Jurkat, Clone E6-1 (cell line): ENCODE measurements at regions not wholly inside any gene's neighbourhood (a gene's known extent, or its start where the extent isn't known, plus 50 kb on each side); places are given as distances from the start of the nearest gene placed in this dataset.

Source experiments
- DNase-seq: peaks from one replicate; pipeline ENCODE4 v3.0.0-alpha.2; 2011; ENCODE audit warnings: low read depth, low spot score
- H3K4me3 ChIP-seq: 2 replicates; pipeline ENCODE4 v1.5.1; 2011; ENCODE audit warnings: mild to moderate bottlenecking, low read length, control low read depth, moderate library complexity

- DNase-seq: no peak
- H3K4me3 ChIP-seq: peak overlapping the region; percentile 20; the same call in 1 of the 2 replicates
Observed at GRCh38 chr17:77382966-77383612, 242.3 kb downstream of the SEC14L1 start.

- no peak for DNase-seq
- no peak overlapping the region for H3K4me3 ChIP-seq
Observed at GRCh38 chr17:77383613-77384608, 243.1 kb downstream of the SEC14L1 start.

GRCh38 chr17:77385750-77386501 is 245.2 kb downstream of the SEC14L1 start:
- no peak overlapping the region for H3K4me3 ChIP-seq
- no peak for DNase-seq

GRCh38 chr17:77386502-77387192 is 245.9 kb downstream of the SEC14L1 start:
- no peak overlapping the region for H3K4me3 ChIP-seq
- DNase-seq: no peak

- H3K4me3 ChIP-seq: no peak overlapping the region
- no peak for DNase-seq
Observed at GRCh38 chr17:77387891-77388290, 247.1 kb downstream of the SEC14L1 start.

- no peak for DNase-seq
- H3K4me3 ChIP-seq: peak overlapping the region; percentile 77
Observed at GRCh38 chr17:77388384-77389306, 247.9 kb downstream of the SEC14L1 start.

- peak overlapping the region; percentile 40 for H3K4me3 ChIP-seq
- DNase-seq: no peak
Observed at GRCh38 chr17:77390870-77391269, 250.1 kb downstream of the SEC14L1 start.

GRCh38 chr17:77391668-77392375 is 251.1 kb downstream of the SEC14L1 start:
- DNase-seq: no peak
- no peak overlapping the region for H3K4me3 ChIP-seq

- no peak overlapping the region for H3K4me3 ChIP-seq
- DNase-seq: no peak
Observed at GRCh38 chr17:77392376-77393273, 251.9 kb downstream of the SEC14L1 start.

- H3K4me3 ChIP-seq: no peak overlapping the region
- DNase-seq: no peak
Observed at GRCh38 chr17:77393274-77393600, 252.5 kb downstream of the SEC14L1 start.

GRCh38 chr17:77393867-77394539 is 253.2 kb downstream of the SEC14L1 start:
- no peak overlapping the region for H3K4me3 ChIP-seq
- no peak for DNase-seq

- H3K4me3 ChIP-seq: no peak overlapping the region
- DNase-seq: no peak
Observed at GRCh38 chr17:77394540-77395295, 253.9 kb downstream of the SEC14L1 start.

GRCh38 chr17:77395501-77396048 is 254.8 kb downstream of the SEC14L1 start:
- no peak overlapping the region for H3K4me3 ChIP-seq
- no peak for DNase-seq

- DNase-seq: no peak
- no peak overlapping the region for H3K4me3 ChIP-seq
Observed at GRCh38 chr17:77396610-77397009, 255.8 kb downstream of the SEC14L1 start.

GRCh38 chr17:77398274-77398673 is 257.5 kb downstream of the SEC14L1 start:
- H3K4me3 ChIP-seq: no peak overlapping the region
- DNase-seq: no peak
